Erythroblast (primary cell): ENCODE measurements at regions not wholly inside any gene's neighbourhood (a gene's known extent, or its start where the extent isn't known, plus 50 kb on each side); places are given as distances from the start of the nearest gene placed in this dataset.

Experiments used
- GATA1 ChIP-seq: IDR thresholded peaks from 2 replicates; pipeline ENCODE4 v1.6.1; 2011; ENCODE audit warnings: low read depth, mild to moderate bottlenecking, control low read depth, low read length, moderate library complexity
- POLR2A ChIP-seq: IDR thresholded peaks from 2 replicates; pipeline ENCODE4 v1.6.1; 2011; ENCODE audit warnings: mild to moderate bottlenecking, low read length

- no peak for TF ChIP-seq POLR2A
- TF ChIP-seq GATA1 = no peak
These were observed 230.6 kb upstream of the PMEPA1 start for GRCh38 chr20:57940376-57940775.
